K562 (cell line): ENCODE measurements at regions not wholly inside any gene's neighbourhood (a gene's known extent, or its start where the extent isn't known, plus 50 kb on each side); places are given as distances from the start of the nearest gene placed in this dataset.
"Not testable (repeated sequence)": the region's sequence is repeated elsewhere in the genome, so short reads cannot be mapped to it uniquely, and the experiment has no call there.

Experiments used
- ATAC-seq: fragments of 200-7000 bp; cut with Tn5 transposase; 3 replicates; pipeline ENCODE4 v1.9.1; 2020; ENCODE audit warnings: moderate library complexity
- BruUV-seq: library from RNA; stranded (reverse); fragments of 400-500 nt; replicated peaks from 2 replicates; lab custom pipeline; 2021; lab: Mats Ljungman, UMichigan
- CTCF ChIA-PET: fragments of 300-600 bp; formaldehyde crosslinking; extraction: SDS; loops from one replicate; lab custom pipeline; 2021; ENCODE audit warnings: low intra/inter-chr PET ratio; lab: Yijun Ruan, JAX
- POLR2A ChIA-PET: fragments of 300-600, 350-650 bp; sonication (Branson Sonifier 250); formaldehyde crosslinking; extraction: SDS; loops from one replicate; lab custom pipeline; 2021; ENCODE audit warnings: antibody characterized with exemption, inconsistent platforms; lab: Yijun Ruan, JAX
- DNase-seq, 4 experiments: peaks; one replicate each; pipeline versions ENCODE4 v3.0.0 to v3.0.0-alpha.2; 2011 to 2018; ENCODE audit warnings: low spot score in 3 of 4, mixed read lengths in 3 of 4; ENCODE audit errors: extremely low read depth in 1 of 4
- FAIRE-seq: peaks from 2 replicates; lab custom pipeline; 2011; peaks lifted over from hg19 to GRCh38; lab: Jason Lieb, UNC
- H2AFZ ChIP-seq: 2 replicates; pipeline ENCODE4 v1.6.0; 2011; ENCODE audit warnings: low read depth, low read length, control low read depth, inconsistent platforms
- H3K27ac ChIP-seq: fragments of 200-600 bp; 3 replicates; pipeline ENCODE4 v1.8.0; 2011; ENCODE audit warnings: low read depth, mild to moderate bottlenecking, control low read depth, inconsistent platforms, low read length, moderate library complexity, mixed read lengths; ENCODE audit errors: extremely low read depth
- H3K27me3 ChIP-seq, 2 experiments: fragments of 300-600 bp in 1 of 2; 2 replicates in 1 of 2; 3 replicates in 1 of 2; pipeline versions ENCODE4 v1.6.0 to v1.8.0; 2011; ENCODE audit warnings: inconsistent platforms in 2 of 2, low read length in 2 of 2, mild to moderate bottlenecking in 1 of 2, mixed read lengths in 1 of 2, moderate library complexity in 1 of 2; ENCODE audit not compliant: control insufficient read depth in 2 of 2, insufficient read depth in 2 of 2
- H3K36me3 ChIP-seq: fragments of 300-600 bp; 3 replicates; pipeline ENCODE4 v1.8.0; 2011; ENCODE audit warnings: mild to moderate bottlenecking, low read length, inconsistent platforms; ENCODE audit not compliant: control insufficient read depth, insufficient read depth
- H3K4me1 ChIP-seq, 2 experiments: fragments of 200-600 bp in 1 of 2; replicated peaks in 1 of 2; 2 replicates in 1 of 2; 3 replicates in 1 of 2; pipeline versions ENCODE4 v1.5.1 to v1.8.0; 2011; ENCODE audit warnings: inconsistent platforms in 2 of 2, low read length in 2 of 2, mild to moderate bottlenecking in 1 of 2, mixed read lengths in 1 of 2, moderate library complexity in 1 of 2; ENCODE audit not compliant: control insufficient read depth in 2 of 2, insufficient read depth in 2 of 2
- H3K4me2 ChIP-seq: 2 replicates; pipeline ENCODE4 v1.6.1; 2011; ENCODE audit warnings: low read length, control low read depth, inconsistent platforms, mixed read lengths; ENCODE audit not compliant: insufficient read depth
- H3K4me3 ChIP-seq: fragments of 200-600 bp; sonication (generic), shearing (Covaris generic); 2 replicates; pipeline ENCODE4 v1.5.1; 2016; ENCODE audit warnings: control low read depth, inconsistent platforms
- H3K79me2 ChIP-seq: fragments of 200-600 bp; 3 replicates; pipeline ENCODE4 v1.8.0; 2011; ENCODE audit warnings: low read length, inconsistent platforms; ENCODE audit not compliant: control insufficient read depth, insufficient read depth
- H3K9ac ChIP-seq, 2 experiments: 2 replicates each; pipeline versions ENCODE4 v1.6.0 to v1.6.1; 2011; ENCODE audit warnings: low read depth in 2 of 2, low read length in 2 of 2, control low read depth in 1 of 2, inconsistent platforms in 1 of 2, mild to moderate bottlenecking in 1 of 2, mixed read lengths in 1 of 2; ENCODE audit not compliant: insufficient read depth in 1 of 2
- H3K9me1 ChIP-seq: one replicate; pipeline ENCODE4 v1.6.0; 2011; ENCODE audit warnings: inconsistent platforms, mild to moderate bottlenecking, low read length, moderate library complexity; ENCODE audit not compliant: control insufficient read depth, insufficient read depth
- H3K9me3 ChIP-seq: replicated peaks from 2 replicates; pipeline ENCODE4 v1.5.1; 2011; ENCODE audit warnings: low read depth, low read length, inconsistent platforms; ENCODE audit not compliant: control insufficient read depth, insufficient read depth
- H4K20me1 ChIP-seq: replicated peaks from 2 replicates; pipeline ENCODE4 v1.6.1; 2011; ENCODE audit warnings: low read length, inconsistent platforms, mixed read lengths; ENCODE audit not compliant: control insufficient read depth, insufficient read depth
- KLF6 ChIP-seq: fragments of 250-450 bp; sonication (Bioruptor Pico); IDR thresholded peaks from 2 replicates; pipeline ENCODE4 v1.4.0; 2020; ENCODE audit warnings: mild to moderate bottlenecking, moderate library complexity, borderline replicate concordance
- RAD21 ChIP-seq, 2 experiments: fragments of 250-450 bp in 1 of 2; fragments of 450-650 bp in 1 of 2; sonication (Bioruptor Pico) in 1 of 2; formaldehyde crosslinking in 1 of 2; IDR thresholded peaks in 1 of 2; conservative IDR thresholded peaks in 1 of 2; 2 replicates each; pipeline versions ENCODE4 v1.4.0 to v1.8.0; 2020 to 2022; ENCODE audit warnings: mild to moderate bottlenecking in 2 of 2, moderate library complexity in 1 of 2
- WGBS: fragments of 100-300 bp; shearing (Covaris generic); methylation state at CpG from one replicate; pipeline ENCODE4 v1.1.6; 2016; ENCODE audit warnings: low coverage, mixed read lengths; ENCODE audit not compliant: insufficient coverage; ENCODE audit errors: missing lambda C conversion rate; 5-methylcytosine and 5-hydroxymethylcytosine counted together
- in situ Hi-C: fragments of 300-500 bp; cut with MboI; formaldehyde crosslinking; loops from 4 replicates; pipeline ENCODE4 v1.15.0; 2018; ENCODE audit warnings: inconsistent platforms, mixed read lengths
- intact Hi-C: fragments of 100-400 bp; cut with micrococcal nuclease; formaldehyde crosslinking; loops from 2 replicates; pipeline ENCODE4 v1.14.2; 2022

- CTCF ChIA-PET, H3K9ac ChIP-seq, in situ Hi-C loops, FAIRE-seq, H3K4me1 ChIP-seq, H3K79me2 ChIP-seq, H2AFZ ChIP-seq, POLR2A ChIA-PET, ATAC-seq, H3K27ac ChIP-seq, H3K9me1 ChIP-seq, H4K20me1 ChIP-seq, H3K9me3 ChIP-seq, intact Hi-C loops, H3K36me3 ChIP-seq, H3K4me3 ChIP-seq, H3K4me2 ChIP-seq, DNase-seq, H3K27me3 ChIP-seq, BruUV-seq: not testable (repeated sequence)
- WGBS, result 2% methylated on average over 25 of the region's 25 CpGs
Observed at GRCh38 chr10:83786701-83787100, 352.6 kb upstream of the GHITM start.

DNA sequence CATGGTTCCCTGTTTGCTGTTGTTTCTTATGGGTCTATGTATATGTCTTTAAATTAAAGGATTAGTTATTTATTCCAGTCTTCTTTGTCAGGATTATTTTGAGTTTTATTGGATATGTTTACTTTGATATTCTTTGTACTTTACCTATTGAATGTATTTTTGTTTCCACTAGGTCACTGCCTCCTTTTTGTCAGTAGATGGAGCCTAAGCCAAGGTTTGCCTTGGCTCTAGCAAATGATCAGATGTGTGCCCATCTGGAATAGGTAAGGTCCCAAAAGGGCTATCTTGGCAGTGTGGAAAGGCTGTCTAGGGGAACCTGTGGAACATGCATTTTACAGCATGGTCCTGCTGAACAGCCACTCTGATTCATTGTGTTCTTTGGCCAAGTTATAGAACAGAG, 337.3 kb upstream of the GHITM start:
- no peak overlapping the region for H2AFZ ChIP-seq
- ATAC-seq (no peak), DNase-seq (no peak), FAIRE-seq (no peak)
- H3K27me3 ChIP-seq, result no peaks in the 10 kb centered on the region
- in situ Hi-C loops (no loop called here), intact Hi-C loops (no loop called here)
- no peak overlapping the region for H3K9ac ChIP-seq
- H3K4me1 ChIP-seq, result no peaks in the 10 kb centered on the region
- TF ChIP-seq RAD21 (CRISPR knock-in tag; conservative IDR thresholded peaks at IDR 0.05 in 1 of 2, IDR thresholded peaks at IDR 0.05 in 1 of 2), result peak in 1 of 2 experiments; percentile 17; a peak in 1 of 4 replicates
- TF ChIP-seq KLF6, result no peak
- no peak overlapping the region for H3K4me2 ChIP-seq
- BruUV-seq, result no TSS peak
- H3K9me3 ChIP-seq, result no peaks in the 10 kb centered on the region
- H3K9me1 ChIP-seq, result no peaks in the 10 kb centered on the region
- ChIA-PET POLR2A (no interaction called here), CTCF (no interaction called here)
- H4K20me1 ChIP-seq, result no peaks in the 10 kb centered on the region
- no peaks in the 10 kb centered on the region for H3K36me3 ChIP-seq
- no peak overlapping the region for H3K27ac ChIP-seq
- no peaks in the 10 kb centered on the region for H3K79me2 ChIP-seq
- H3K4me3 ChIP-seq, result no peak overlapping the region
